HG02642 (cell line): ENCODE measurements at regions not wholly inside any gene's neighbourhood (a gene's known extent, or its start where the extent isn't known, plus 50 kb on each side); places are given as distances from the start of the nearest gene placed in this dataset.

Experiments
- ATAC-seq: cut with Tn5 transposase; IDR thresholded peaks from one replicate; pipeline ENCODE4 v1.9.1; 2021; ENCODE audit warnings: mild to moderate bottlenecking; ENCODE audit not compliant: unreplicated experiment, poor library complexity

GRCh38 chr5:1709171-1709803, 90.3 kb downstream of the MRPL36 start:
- no peak for ATAC-seq

- ATAC-seq, result no peak
Observed at GRCh38 chr5:1708592-1709141, 91.0 kb downstream of the MRPL36 start.

GRCh38 chr5:1707467-1707866, 92.2 kb downstream of the MRPL36 start:
- no peak for ATAC-seq

DNA sequence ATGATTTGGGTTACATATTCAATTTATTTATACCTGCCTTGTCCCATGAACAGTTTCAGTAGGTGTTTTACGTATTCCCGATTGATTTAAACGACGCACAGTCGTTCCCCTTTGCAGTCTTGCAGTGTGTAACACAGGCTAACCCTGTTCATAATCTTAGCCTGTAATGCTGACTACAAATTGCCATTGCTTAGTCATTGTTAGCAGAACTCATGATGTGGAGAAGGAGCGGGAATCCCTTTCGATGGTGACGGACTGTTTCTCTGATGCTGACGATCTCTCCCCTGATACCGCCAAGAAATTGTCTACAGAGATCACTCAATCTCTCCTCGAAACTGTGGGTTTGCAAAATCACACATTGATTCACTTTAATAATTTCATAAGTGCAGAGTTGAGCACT, 93.2 kb downstream of the MRPL36 start:
- ATAC-seq, result no peak

- no peak for ATAC-seq
Observed at GRCh38 chr5:1706021-1706420, 93.6 kb downstream of the MRPL36 start.

- ATAC-seq, result no peak
Observed at GRCh38 chr5:1704676-1705075, 95.0 kb downstream of the MRPL36 start.

- ATAC-seq, result no peak
Observed at GRCh38 chr5:1704266-1704665, 95.4 kb downstream of the MRPL36 start.

- no peak for ATAC-seq
Observed at GRCh38 chr5:1703352-1704050, 96.1 kb downstream of the MRPL36 start.

GRCh38 chr5:1702318-1702717, 97.3 kb downstream of the MRPL36 start:
- ATAC-seq, result no peak

DNA sequence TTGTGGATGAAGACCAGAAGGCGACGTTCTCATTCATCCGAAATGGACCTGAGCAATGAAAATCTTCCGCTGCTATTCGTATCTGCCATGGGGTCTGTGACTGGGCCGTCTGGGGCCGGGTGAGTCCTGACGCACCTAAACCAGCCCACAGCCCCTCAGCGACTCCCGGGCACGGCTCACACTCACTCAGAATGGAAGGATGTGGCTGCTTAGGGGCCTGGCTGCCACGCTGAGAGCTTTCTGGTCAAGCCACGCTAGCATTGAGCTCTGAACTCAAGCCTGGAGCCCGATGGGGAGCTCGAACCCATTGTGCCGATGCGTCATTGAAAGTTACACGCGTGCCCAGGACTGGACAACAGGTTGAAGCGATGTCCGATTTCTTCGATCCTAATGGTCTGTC, 97.8 kb downstream of the MRPL36 start:
- ATAC-seq, result no peak

DNA sequence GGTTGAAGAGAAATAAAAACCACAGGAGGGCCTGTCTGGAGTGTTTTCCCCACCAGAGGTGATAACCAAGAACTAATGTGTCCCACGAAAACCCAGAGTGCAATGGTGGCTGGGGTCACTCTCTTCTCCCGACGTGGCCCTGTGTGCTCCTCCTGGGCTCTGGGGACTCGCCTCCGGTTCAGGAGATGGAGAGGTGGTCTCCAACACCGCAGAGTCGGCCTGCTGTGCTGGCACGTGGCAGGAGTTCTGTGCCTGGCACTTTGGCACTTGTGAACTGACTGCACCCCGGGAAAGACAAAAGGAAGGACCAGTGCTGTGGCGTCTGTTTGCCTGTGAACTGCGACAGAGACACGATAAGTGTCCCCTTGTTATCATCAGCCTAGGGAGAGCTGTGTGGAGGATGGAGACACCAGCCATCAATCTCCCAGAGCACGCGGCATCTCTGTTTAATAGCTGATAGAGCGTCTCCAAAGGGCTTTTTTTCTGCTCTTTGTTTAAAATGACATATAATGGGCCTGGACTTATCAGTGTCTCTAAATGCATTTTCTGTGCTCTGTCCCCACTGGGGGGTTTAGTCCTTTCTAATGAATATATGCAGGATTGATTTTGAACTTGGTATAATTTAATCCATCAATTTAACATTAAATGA, 98.3 kb downstream of the MRPL36 start:
- no peak for ATAC-seq

DNA sequence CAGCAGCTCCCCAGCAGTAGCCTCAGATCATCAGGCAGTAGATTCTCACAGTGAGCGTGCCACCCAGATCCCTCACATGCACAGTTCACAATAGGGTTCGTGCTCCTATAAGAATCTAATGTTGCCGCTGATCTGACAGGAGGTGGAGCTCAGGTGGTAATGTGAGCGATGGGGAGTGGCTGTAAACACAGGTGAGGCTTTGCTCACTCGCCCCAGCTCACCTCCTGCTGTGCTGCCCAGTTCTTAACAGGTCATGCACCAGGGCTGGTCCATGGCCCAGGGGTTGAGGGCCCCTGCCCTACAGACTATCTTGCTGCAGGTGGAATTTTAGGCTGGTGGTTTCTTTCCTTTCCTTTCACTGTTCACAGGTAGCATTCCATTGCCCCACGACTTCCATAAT, 100.2 kb downstream of the MRPL36 start:
- ATAC-seq, result no peak

GRCh38 chr5:1698589-1699316, 100.9 kb downstream of the MRPL36 start:
- ATAC-seq, result no peak

DNA sequence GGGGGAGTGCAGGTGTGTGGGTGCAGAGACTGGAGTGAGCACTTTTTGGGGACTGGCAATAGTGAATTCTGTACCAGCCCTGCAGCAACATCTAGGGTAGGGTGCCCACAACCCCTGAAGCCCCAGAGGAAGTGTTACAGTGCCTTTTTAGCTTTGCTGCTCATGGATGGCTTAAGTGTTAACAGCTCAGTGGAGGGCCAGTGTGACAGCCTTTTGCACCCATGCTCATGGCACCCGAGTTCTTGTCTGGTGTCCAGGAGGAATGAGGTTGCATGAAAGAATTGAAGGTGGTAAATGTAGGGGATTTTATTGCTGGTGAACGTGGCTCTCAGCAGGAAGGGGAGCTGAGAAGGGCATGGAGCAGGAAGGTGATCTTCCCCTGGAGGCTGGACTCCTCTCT, 107.3 kb downstream of the MRPL36 start:
- no peak for ATAC-seq

DNA sequence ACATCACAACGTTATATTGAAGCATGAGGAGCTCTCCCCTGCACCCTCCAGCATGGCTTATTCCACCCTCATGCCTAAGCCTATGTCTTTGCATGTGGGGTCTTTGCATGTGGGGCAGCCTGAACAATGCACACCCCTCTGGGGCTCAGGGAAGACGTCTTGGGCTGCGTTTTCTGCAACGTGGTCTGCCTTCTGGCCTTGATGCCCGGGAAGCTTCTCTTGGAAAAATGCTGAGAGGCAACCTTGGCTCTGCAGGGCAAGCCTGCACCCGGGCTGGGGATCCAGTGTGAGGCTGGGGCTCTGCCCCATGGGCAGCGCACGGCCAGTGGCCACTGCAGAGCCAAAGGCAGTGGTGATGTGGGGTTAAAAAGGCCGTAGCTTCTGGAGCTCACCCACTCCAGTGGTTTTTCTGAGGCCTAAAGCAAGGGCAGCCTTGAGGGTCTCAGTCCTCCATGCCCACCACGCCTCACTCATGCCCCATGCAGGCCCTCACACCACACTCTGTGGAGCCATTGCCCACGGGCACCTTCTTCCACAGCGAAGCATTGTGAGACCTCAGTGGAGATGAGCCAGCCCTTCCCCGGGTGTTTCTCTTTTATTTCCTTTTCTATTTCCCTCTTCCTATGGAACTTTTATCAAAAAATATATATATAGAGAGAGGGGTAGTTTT, 112.2 kb downstream of the MRPL36 start:
- ATAC-seq, result no peak

- ATAC-seq, result no peak
Observed at GRCh38 chr5:1686016-1686802, 113.4 kb downstream of the MRPL36 start.

GRCh38 chr5:1685066-1685465, 114.6 kb downstream of the MRPL36 start:
- ATAC-seq, result no peak

DNA sequence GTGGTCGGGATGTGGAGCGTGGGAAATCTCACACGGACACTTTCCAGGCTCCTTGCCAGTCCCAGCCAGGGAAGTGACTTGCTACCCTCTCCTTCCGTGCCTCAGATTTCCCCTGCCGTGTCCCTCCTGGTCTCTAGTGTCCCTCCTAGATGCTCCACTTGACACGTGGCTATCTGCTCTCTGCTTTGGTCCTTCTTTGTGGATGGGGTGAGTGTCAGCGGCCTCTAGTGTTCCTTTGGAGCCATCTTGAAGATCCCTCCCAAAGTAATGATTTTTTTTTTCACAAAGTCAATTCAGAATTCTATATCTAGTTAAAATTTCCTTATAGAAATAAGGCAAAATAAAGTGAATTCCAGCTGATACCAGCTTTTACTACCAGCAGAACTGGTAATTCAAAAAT, 117.7 kb downstream of the MRPL36 start:
- no peak for ATAC-seq

- ATAC-seq, result no peak
Observed at GRCh38 chr5:1673042-1673677, 126.5 kb downstream of the MRPL36 start.
